Neural progenitor cell (in vitro differentiated cells): ENCODE measurements at regions not wholly inside any gene's neighbourhood (a gene's known extent, or its start where the extent isn't known, plus 50 kb on each side); places are given as distances from the start of the nearest gene placed in this dataset.

Experiments
- EZH2 ChIP-seq: fragments of 200-600 bp; sonication (generic); IDR thresholded peaks from 2 replicates; pipeline ENCODE4 v1.6.1; 2017; ENCODE audit warnings: antibody characterized with exemption, mild to moderate bottlenecking, moderate library complexity
- EZH2phosphoT487 ChIP-seq: fragments of 200-600 bp; sonication (generic); IDR thresholded peaks from 2 replicates; pipeline ENCODE4 v1.6.1; 2017; ENCODE audit warnings: antibody characterized with exemption
- TF ChIP-seq, protein P1 (sequence below): fragments of 200-600 bp; sonication (generic); IDR thresholded peaks from 2 replicates; pipeline ENCODE4 v1.5.1; 2017; ENCODE audit warnings: antibody characterized with exemption, mild to moderate bottlenecking

DNA sequence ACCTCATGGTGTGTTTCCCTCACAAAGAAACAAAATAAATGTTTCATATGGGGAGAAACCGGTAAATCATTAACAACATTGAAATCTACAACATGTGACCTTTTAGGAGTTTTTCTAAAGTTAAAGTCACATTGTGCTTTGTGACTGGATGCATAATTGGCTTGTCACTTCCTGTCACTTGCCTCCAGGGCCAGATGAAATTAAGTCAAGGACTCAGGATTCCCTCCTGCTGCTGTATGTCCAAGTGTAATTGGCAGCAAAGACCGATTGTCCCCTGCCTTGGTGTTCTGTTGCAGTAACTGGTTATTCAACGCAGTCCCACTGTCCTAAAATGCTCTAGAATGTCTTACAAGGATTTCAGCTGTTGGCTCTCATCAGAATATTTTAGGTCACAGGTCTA, 448.2 kb downstream of the LIG4 start:
- TF ChIP-seq, protein P1, sequence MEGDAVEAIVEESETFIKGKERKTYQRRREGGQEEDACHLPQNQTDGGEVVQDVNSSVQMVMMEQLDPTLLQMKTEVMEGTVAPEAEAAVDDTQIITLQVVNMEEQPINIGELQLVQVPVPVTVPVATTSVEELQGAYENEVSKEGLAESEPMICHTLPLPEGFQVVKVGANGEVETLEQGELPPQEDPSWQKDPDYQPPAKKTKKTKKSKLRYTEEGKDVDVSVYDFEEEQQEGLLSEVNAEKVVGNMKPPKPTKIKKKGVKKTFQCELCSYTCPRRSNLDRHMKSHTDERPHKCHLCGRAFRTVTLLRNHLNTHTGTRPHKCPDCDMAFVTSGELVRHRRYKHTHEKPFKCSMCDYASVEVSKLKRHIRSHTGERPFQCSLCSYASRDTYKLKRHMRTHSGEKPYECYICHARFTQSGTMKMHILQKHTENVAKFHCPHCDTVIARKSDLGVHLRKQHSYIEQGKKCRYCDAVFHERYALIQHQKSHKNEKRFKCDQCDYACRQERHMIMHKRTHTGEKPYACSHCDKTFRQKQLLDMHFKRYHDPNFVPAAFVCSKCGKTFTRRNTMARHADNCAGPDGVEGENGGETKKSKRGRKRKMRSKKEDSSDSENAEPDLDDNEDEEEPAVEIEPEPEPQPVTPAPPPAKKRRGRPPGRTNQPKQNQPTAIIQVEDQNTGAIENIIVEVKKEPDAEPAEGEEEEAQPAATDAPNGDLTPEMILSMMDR, result no peak
- TF ChIP-seq EZH2phosphoT487 (no peak), EZH2 (no peak)
